Kidney glomerular epithelial cell (primary cell): ENCODE measurements at regions not wholly inside any gene's neighbourhood (a gene's known extent, or its start where the extent isn't known, plus 50 kb on each side); places are given as distances from the start of the nearest gene placed in this dataset.
"Not testable (repeated sequence)": the region's sequence is repeated elsewhere in the genome, so short reads cannot be mapped to it uniquely, and the experiment has no call there.

Experiments
- DNase-seq: peaks from one replicate; lab custom pipeline; 2025; lab: John Stamatoyannopoulos, UW

GRCh38 chr19:57033576-57033975 lies 86.2 kb upstream of the USP29 start:
- DNase-seq: no peak

- DNase-seq: no peak
These were observed 85.2 kb upstream of the USP29 start for GRCh38 chr19:57034544-57034943.

GRCh38 chr19:57035740-57036139 lies 84.0 kb upstream of the USP29 start:
- DNase-seq: not testable (repeated sequence)

- DNase-seq: no peak
These were observed 82.2 kb upstream of the USP29 start for GRCh38 chr19:57037556-57037955.

GRCh38 chr19:57047743-57048142 lies 72.0 kb upstream of the USP29 start:
- no peak for DNase-seq

GRCh38 chr19:57050863-57051262 lies 68.9 kb upstream of the USP29 start:
- DNase-seq: no peak

GRCh38 chr19:57052081-57052480 lies 67.7 kb upstream of the USP29 start:
- DNase-seq: no peak

- no peak for DNase-seq
These were observed 66.4 kb upstream of the USP29 start for GRCh38 chr19:57053401-57053800.

- no peak for DNase-seq
These were observed 63.8 kb upstream of the USP29 start for GRCh38 chr19:57055956-57056355.

GRCh38 chr19:57057036-57057686 lies 62.6 kb upstream of the USP29 start:
- DNase-seq: no peak

GRCh38 chr19:57058871-57059270 lies 60.9 kb upstream of the USP29 start:
- DNase-seq: no peak

GRCh38 chr19:57063070-57063469 lies 56.7 kb upstream of the USP29 start:
- DNase-seq: no peak

- no peak for DNase-seq
These were observed 52.3 kb upstream of the USP29 start for GRCh38 chr19:57067440-57067839.

- no peak for DNase-seq
These were observed 51.5 kb upstream of the USP29 start for GRCh38 chr19:57068311-57068710.

GRCh38 chr19:57068921-57069697 lies 50.7 kb upstream of the USP29 start:
- no peak for DNase-seq
